GM12878 (cell line): ENCODE measurements at regions not wholly inside any gene's neighbourhood (a gene's known extent, or its start where the extent isn't known, plus 50 kb on each side); places are given as distances from the start of the nearest gene placed in this dataset.
A peak's percentile ranks its signal among the peaks of the same experiment; 100 is the strongest.

Source experiments
- ATAC-seq: fragments of 200-7000 bp; cut with Tn5 transposase; 3 replicates; pipeline ENCODE4 v1.9.1; 2020; ENCODE audit warnings: mild to moderate bottlenecking, moderate library complexity
- BruUV-seq: library from RNA; stranded (reverse); fragments of 400-500 nt; replicated peaks from 2 replicates; lab custom pipeline; 2021; lab: Mats Ljungman, UMichigan
- CTCF ChIA-PET: fragments of 300-600 bp; sonication (Branson Sonifier 250); formaldehyde crosslinking; extraction: SDS; loops from one replicate; lab custom pipeline; 2021; ENCODE audit warnings: inconsistent platforms; lab: Yijun Ruan, JAX
- POLR2A ChIA-PET: fragments of 350-600 bp; formaldehyde crosslinking; extraction: SDS; loops from one replicate; lab custom pipeline; 2021; ENCODE audit warnings: inconsistent platforms; lab: Charles Lee
- RAD21 ChIA-PET: fragments of 300-600 bp; sonication (Branson Sonifier 250); formaldehyde crosslinking; loops from one replicate; lab custom pipeline; 2023; ENCODE audit warnings: antibody characterized with exemption; ENCODE audit not compliant: unreplicated experiment; lab: Charles Lee
- SMC1A ChIA-PET: fragments of 300-600 bp; sonication (Branson Sonifier 250); formaldehyde crosslinking; loops from one replicate; lab custom pipeline; 2023; ENCODE audit not compliant: unreplicated experiment, uncharacterized antibody; lab: Charles Lee
- DNase-seq: peaks from one replicate; pipeline ENCODE4 v3.0.0-alpha.2; 2011; ENCODE audit warnings: low read depth, low spot score
- FAIRE-seq: peaks from 3 replicates; lab custom pipeline; 2011; peaks lifted over from hg19 to GRCh38; lab: Jason Lieb, UNC
- H2AFZ ChIP-seq: 2 replicates; pipeline ENCODE4 v1.6.0; 2011; ENCODE audit warnings: low read depth, low read length, control low read depth; ENCODE audit not compliant: control insufficient read depth
- H3K27ac ChIP-seq: 2 replicates; pipeline ENCODE4 v1.5.1; 2011; ENCODE audit warnings: control low read depth; ENCODE audit not compliant: control insufficient read depth, insufficient read depth
- H3K27me3 ChIP-seq, 2 experiments: replicated peaks in 1 of 2; 2 replicates each; pipeline versions ENCODE4 v1.6.0 to v1.6.1; 2011; ENCODE audit warnings: low read length in 1 of 2; ENCODE audit not compliant: control insufficient read depth in 2 of 2, insufficient read depth in 2 of 2
- H3K36me3 ChIP-seq, 2 experiments: 2 replicates each; pipeline ENCODE4 v1.5.1; 2011; ENCODE audit warnings: low read length in 1 of 2; ENCODE audit not compliant: control insufficient read depth in 2 of 2, insufficient read depth in 2 of 2
- H3K4me1 ChIP-seq: 2 replicates; pipeline ENCODE4 v1.6.1; 2011; ENCODE audit warnings: mild to moderate bottlenecking, low read length, moderate library complexity, mixed read lengths; ENCODE audit not compliant: control insufficient read depth, insufficient read depth
- H3K4me2 ChIP-seq: 2 replicates; pipeline ENCODE4 v1.6.0; 2011; ENCODE audit warnings: control low read depth; ENCODE audit not compliant: control insufficient read depth, insufficient read depth
- H3K4me3 ChIP-seq: fragments of 200-600 bp; sonication (generic); 2 replicates; pipeline ENCODE4 v1.5.1; 2016
- H3K79me2 ChIP-seq: 2 replicates; pipeline ENCODE4 v1.6.0; 2011; ENCODE audit warnings: low read length; ENCODE audit not compliant: control insufficient read depth, insufficient read depth
- H3K9ac ChIP-seq: 2 replicates; pipeline ENCODE4 v1.8.0; 2011; ENCODE audit warnings: low read length, control low read depth, mixed read lengths; ENCODE audit not compliant: control insufficient read depth, insufficient read depth
- H3K9me3 ChIP-seq: replicated peaks from 3 replicates; pipeline ENCODE4 v1.5.1; 2011; ENCODE audit warnings: mild to moderate bottlenecking, low read length; ENCODE audit not compliant: control insufficient read depth, insufficient read depth
- H4K20me1 ChIP-seq: 2 replicates; pipeline ENCODE4 v1.6.0; 2011; ENCODE audit not compliant: control insufficient read depth, insufficient read depth
- CBX3 ChIP-seq: fragments of 200-600 bp; sonication (generic); IDR thresholded peaks from 2 replicates; pipeline ENCODE4 v1.6.1; 2016; ENCODE audit warnings: low read depth, borderline replicate concordance
- E4F1 ChIP-seq: fragments of 450-650 bp; IDR thresholded peaks from 2 replicates; pipeline ENCODE4 v1.6.1; 2018; ENCODE audit warnings: borderline replicate concordance, mild to moderate bottlenecking; ENCODE audit not compliant: partially characterized antibody
- FOXK2 ChIP-seq: fragments of 450-650 bp; IDR thresholded peaks from 2 replicates; pipeline ENCODE4 v1.6.1; 2017; ENCODE audit warnings: mild to moderate bottlenecking, moderate library complexity
- MTA3 ChIP-seq: IDR thresholded peaks from 2 replicates; pipeline ENCODE4 v1.6.1; 2012; ENCODE audit warnings: low read length, inconsistent platforms, borderline replicate concordance
- MYC ChIP-seq: IDR thresholded peaks from 2 replicates; pipeline ENCODE4 v1.6.1; 2011; ENCODE audit warnings: mild to moderate bottlenecking, low read length, moderate library complexity, inconsistent platforms; ENCODE audit not compliant: insufficient read depth, insufficient replicate concordance, insufficient read length, severe bottlenecking
- NR2C2 ChIP-seq: IDR thresholded peaks from 2 replicates; pipeline ENCODE4 v1.6.1; 2011; ENCODE audit warnings: borderline replicate concordance, low read depth; ENCODE audit not compliant: control insufficient read depth, insufficient read length
- SPI1 ChIP-seq: IDR thresholded peaks from 2 replicates; pipeline ENCODE4 v1.6.1; 2011; ENCODE audit warnings: low read depth, mild to moderate bottlenecking, low read length, moderate library complexity, borderline replicate concordance; ENCODE audit not compliant: insufficient read depth
- SREBF2 ChIP-seq: IDR thresholded peaks from 2 replicates; pipeline ENCODE4 v1.6.1; 2012; ENCODE audit warnings: mild to moderate bottlenecking, low read length
- SRF ChIP-seq, 2 experiments: IDR thresholded peaks; 2 replicates each; pipeline ENCODE4 v1.6.1; 2011; ENCODE audit warnings: low read depth in 2 of 2, low read length in 2 of 2, mild to moderate bottlenecking in 1 of 2, moderate library complexity in 1 of 2
- TCF7 ChIP-seq: IDR thresholded peaks from 2 replicates; pipeline ENCODE4 v1.6.1; 2014; ENCODE audit warnings: antibody characterized with exemption, borderline replicate concordance
- USF2 ChIP-seq: IDR thresholded peaks from 2 replicates; pipeline ENCODE4 v1.6.1; 2011; ENCODE audit warnings: low read depth, low read length, improper control_type of control experiment, borderline replicate concordance
- ZNF622 ChIP-seq: fragments of 450-650 bp; IDR thresholded peaks from 2 replicates; pipeline ENCODE4 v1.6.1; 2017; ENCODE audit warnings: mild to moderate bottlenecking, inconsistent platforms
- WGBS: methylation state at CpG from one replicate; pipeline ENCODE4 v1.1.6; 2016; ENCODE audit warnings: low lambda C conversion rate; ENCODE audit not compliant: insufficient replicate concordance, insufficient coverage; ENCODE audit errors: missing lambda C conversion rate; 5-methylcytosine and 5-hydroxymethylcytosine counted together
- in situ Hi-C: fragments of 300-500 bp; cut with MboI; formaldehyde crosslinking; loops from 9 replicates; pipeline ENCODE4 v1.14.3; 2018; ENCODE audit warnings: mixed read lengths
- intact Hi-C: fragments of 100-400 bp; cut with micrococcal nuclease; formaldehyde crosslinking; loops from one replicate; pipeline ENCODE4 v1.14.2; 2022; ENCODE audit not compliant: unreplicated experiment

- POLR2A ChIA-PET = no interaction called here
- Histone ChIP-seq H3K27ac (no peak overlapping the region), H3K9me3 (peaks cover 3% of the 10 kb centered on the region; the same call in 1 of the 3 replicates), H3K36me3 (no peaks in the 10 kb centered on the region), H2AFZ (no peak overlapping the region), H3K4me1 (peaks cover 5% of the 10 kb centered on the region; the same call in 1 of the 2 replicates), H4K20me1 (no peaks in the 10 kb centered on the region), H3K9ac (no peak overlapping the region)
- RAD21 ChIA-PET = no interaction called here
- 12% methylated on average over 3 of the region's 3 CpGs for WGBS
- no TSS peak for BruUV-seq
- no peak for FAIRE-seq
- ATAC-seq = no peak
- SMC1A ChIA-PET = no interaction called here
- CTCF ChIA-PET = no interaction called here
- intact Hi-C loops = no loop called here
- TF ChIP-seq SPI1 (peak; percentile 46; the same call in 1 of the 2 replicates), CBX3 (no peak), SRF (IDR thresholded peaks at IDR 0.05; ENCODE audit: low read depth in 2 of 2, low read length in 2 of 2) (no peak)
- TF ChIP-seq, all 136 proteins: peak for 1
- no peaks in the 10 kb centered on the region for H3K79me2 ChIP-seq
- no peak for DNase-seq
- H3K4me2 ChIP-seq = no peak overlapping the region
- H3K27me3 ChIP-seq = no peaks in the 10 kb centered on the region
- in situ Hi-C loops = no loop called here
- H3K4me3 ChIP-seq = no peak overlapping the region
Measured at GRCh38 chr17:71942626-71943025, 178.2 kb upstream of the SOX9 start.

GRCh38 chr17:71948703-71949422 is 172.0 kb upstream of the SOX9 start:
- ChIA-PET RAD21 (no interaction called here), CTCF (no interaction called here), SMC1A (interaction anchor here (1.2 kb wide), 1 partner anchor 10 kb away, joined by 3 read pairs; no protein-coding TSS in a partner anchor), POLR2A (no interaction called here)
- Histone ChIP-seq H3K4me3 (no peak overlapping the region), H3K9me3 (peaks cover 3% of the 10 kb centered on the region; the same call in 1 of the 3 replicates), H3K27me3 (no peaks in the 10 kb centered on the region), H2AFZ (no peak overlapping the region), H3K27ac (no peak overlapping the region), H3K36me3 (no peaks in the 10 kb centered on the region), H3K79me2 (no peaks in the 10 kb centered on the region), H3K4me2 (no peak overlapping the region), H4K20me1 (no peaks in the 10 kb centered on the region), H3K9ac (no peak overlapping the region), H3K4me1 (no peaks in the 10 kb centered on the region)
- FAIRE-seq (no peak), ATAC-seq (no peak), DNase-seq (no peak)
- intact Hi-C loops (no loop called here), in situ Hi-C loops (no loop called here)
- WGBS = 28% methylated on average over 4 of the region's 4 CpGs
- no TSS peak for BruUV-seq
- no peak for TF ChIP-seq SREBF2
- no peak for TF ChIP-seq USF2
- no peak for TF ChIP-seq ZNF622
- no peak for TF ChIP-seq FOXK2
- no peak for TF ChIP-seq MYC
- no peak for TF ChIP-seq E4F1
- TF ChIP-seq MTA3 = no peak
- TF ChIP-seq TCF7 = no peak
- TF ChIP-seq NR2C2 = no peak
